ENCODE measurements at regions not wholly inside any gene's neighbourhood (a gene's known extent, or its start where the extent isn't known, plus 50 kb on each side); places are given as distances from the start of the nearest gene placed in this dataset.

GRCh38 chr11:69912161-69912910, 93.1 kb upstream of the FGF3 start (continued):
- TF ChIP-seq, protein P1, sequence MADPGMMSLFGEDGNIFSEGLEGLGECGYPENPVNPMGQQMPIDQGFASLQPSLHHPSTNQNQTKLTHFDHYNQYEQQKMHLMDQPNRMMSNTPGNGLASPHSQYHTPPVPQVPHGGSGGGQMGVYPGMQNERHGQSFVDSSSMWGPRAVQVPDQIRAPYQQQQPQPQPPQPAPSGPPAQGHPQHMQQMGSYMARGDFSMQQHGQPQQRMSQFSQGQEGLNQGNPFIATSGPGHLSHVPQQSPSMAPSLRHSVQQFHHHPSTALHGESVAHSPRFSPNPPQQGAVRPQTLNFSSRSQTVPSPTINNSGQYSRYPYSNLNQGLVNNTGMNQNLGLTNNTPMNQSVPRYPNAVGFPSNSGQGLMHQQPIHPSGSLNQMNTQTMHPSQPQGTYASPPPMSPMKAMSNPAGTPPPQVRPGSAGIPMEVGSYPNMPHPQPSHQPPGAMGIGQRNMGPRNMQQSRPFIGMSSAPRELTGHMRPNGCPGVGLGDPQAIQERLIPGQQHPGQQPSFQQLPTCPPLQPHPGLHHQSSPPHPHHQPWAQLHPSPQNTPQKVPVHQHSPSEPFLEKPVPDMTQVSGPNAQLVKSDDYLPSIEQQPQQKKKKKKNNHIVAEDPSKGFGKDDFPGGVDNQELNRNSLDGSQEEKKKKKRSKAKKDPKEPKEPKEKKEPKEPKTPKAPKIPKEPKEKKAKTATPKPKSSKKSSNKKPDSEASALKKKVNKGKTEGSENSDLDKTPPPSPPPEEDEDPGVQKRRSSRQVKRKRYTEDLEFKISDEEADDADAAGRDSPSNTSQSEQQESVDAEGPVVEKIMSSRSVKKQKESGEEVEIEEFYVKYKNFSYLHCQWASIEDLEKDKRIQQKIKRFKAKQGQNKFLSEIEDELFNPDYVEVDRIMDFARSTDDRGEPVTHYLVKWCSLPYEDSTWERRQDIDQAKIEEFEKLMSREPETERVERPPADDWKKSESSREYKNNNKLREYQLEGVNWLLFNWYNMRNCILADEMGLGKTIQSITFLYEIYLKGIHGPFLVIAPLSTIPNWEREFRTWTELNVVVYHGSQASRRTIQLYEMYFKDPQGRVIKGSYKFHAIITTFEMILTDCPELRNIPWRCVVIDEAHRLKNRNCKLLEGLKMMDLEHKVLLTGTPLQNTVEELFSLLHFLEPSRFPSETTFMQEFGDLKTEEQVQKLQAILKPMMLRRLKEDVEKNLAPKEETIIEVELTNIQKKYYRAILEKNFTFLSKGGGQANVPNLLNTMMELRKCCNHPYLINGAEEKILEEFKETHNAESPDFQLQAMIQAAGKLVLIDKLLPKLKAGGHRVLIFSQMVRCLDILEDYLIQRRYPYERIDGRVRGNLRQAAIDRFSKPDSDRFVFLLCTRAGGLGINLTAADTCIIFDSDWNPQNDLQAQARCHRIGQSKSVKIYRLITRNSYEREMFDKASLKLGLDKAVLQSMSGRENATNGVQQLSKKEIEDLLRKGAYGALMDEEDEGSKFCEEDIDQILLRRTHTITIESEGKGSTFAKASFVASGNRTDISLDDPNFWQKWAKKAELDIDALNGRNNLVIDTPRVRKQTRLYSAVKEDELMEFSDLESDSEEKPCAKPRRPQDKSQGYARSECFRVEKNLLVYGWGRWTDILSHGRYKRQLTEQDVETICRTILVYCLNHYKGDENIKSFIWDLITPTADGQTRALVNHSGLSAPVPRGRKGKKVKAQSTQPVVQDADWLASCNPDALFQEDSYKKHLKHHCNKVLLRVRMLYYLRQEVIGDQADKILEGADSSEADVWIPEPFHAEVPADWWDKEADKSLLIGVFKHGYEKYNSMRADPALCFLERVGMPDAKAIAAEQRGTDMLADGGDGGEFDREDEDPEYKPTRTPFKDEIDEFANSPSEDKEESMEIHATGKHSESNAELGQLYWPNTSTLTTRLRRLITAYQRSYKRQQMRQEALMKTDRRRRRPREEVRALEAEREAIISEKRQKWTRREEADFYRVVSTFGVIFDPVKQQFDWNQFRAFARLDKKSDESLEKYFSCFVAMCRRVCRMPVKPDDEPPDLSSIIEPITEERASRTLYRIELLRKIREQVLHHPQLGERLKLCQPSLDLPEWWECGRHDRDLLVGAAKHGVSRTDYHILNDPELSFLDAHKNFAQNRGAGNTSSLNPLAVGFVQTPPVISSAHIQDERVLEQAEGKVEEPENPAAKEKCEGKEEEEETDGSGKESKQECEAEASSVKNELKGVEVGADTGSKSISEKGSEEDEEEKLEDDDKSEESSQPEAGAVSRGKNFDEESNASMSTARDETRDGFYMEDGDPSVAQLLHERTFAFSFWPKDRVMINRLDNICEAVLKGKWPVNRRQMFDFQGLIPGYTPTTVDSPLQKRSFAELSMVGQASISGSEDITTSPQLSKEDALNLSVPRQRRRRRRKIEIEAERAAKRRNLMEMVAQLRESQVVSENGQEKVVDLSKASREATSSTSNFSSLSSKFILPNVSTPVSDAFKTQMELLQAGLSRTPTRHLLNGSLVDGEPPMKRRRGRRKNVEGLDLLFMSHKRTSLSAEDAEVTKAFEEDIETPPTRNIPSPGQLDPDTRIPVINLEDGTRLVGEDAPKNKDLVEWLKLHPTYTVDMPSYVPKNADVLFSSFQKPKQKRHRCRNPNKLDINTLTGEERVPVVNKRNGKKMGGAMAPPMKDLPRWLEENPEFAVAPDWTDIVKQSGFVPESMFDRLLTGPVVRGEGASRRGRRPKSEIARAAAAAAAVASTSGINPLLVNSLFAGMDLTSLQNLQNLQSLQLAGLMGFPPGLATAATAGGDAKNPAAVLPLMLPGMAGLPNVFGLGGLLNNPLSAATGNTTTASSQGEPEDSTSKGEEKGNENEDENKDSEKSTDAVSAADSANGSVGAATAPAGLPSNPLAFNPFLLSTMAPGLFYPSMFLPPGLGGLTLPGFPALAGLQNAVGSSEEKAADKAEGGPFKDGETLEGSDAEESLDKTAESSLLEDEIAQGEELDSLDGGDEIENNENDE (IDR thresholded peaks at IDR 0.05; ENCODE audit: insufficient replicate concordance, low read length) = no peak
- TF ChIP-seq KDM5A (IDR thresholded peaks at IDR 0.05; ENCODE audit: low read length) = no peak
- TF ChIP-seq TCF12 (IDR thresholded peaks at IDR 0.05; ENCODE audit: low read depth, low read length) = no peak
- no peak for TF ChIP-seq CREB1 (IDR thresholded peaks at IDR 0.05)
- TF ChIP-seq TEAD4 (IDR thresholded peaks at IDR 0.05; ENCODE audit: low read depth, low read length) = no peak
- no peak for TF ChIP-seq TBP (IDR thresholded peaks at IDR 0.05; ENCODE audit: low read depth, low read length)
- TF ChIP-seq SIX5 (IDR thresholded peaks at IDR 0.05; ENCODE audit: low read depth, low read length) = no peak
- no peak for TF ChIP-seq SP2 (IDR thresholded peaks at IDR 0.05; ENCODE audit: low read length)
